ENCODE measurements at regions not wholly inside any gene's neighbourhood (a gene's known extent, or its start where the extent isn't known, plus 50 kb on each side); places are given as distances from the start of the nearest gene placed in this dataset.

- dilution Hi-C loops (cut with MboI; ENCODE audit: extremely low pct_ligation_motif_present, low sequenced_read_pairs) (no loop called here), intact Hi-C loops (cut with micrococcal nuclease) (no loop called here)
- no peaks in the 10 kb centered on the region for H3K36me3 ChIP-seq (ENCODE audit: control insufficient read depth in 2 of 2, extremely low read depth in 1 of 2, insufficient read depth in 2 of 2, low read length in 2 of 2)
- POLR2A ChIA-PET: no interaction called here
- no peaks in the 10 kb centered on the region for H3K27me3 ChIP-seq (ENCODE audit: control insufficient read depth in 2 of 2, insufficient read depth in 2 of 2, low read length in 2 of 2)
- CTCF ChIA-PET: no interaction called here
- H3K27ac ChIP-seq (ENCODE audit: insufficient read depth, low read depth, low read length): no peak overlapping the region
- no peak for TF ChIP-seq POLR2AphosphoS5 (IDR thresholded peaks at IDR 0.05; ENCODE audit: insufficient read depth, low read depth, low read length)
- no peak for TF ChIP-seq EZH2 (IDR thresholded peaks at IDR 0.05; ENCODE audit: borderline replicate concordance, low read depth, low read length, severe bottlenecking)
- TF ChIP-seq FOS (IDR thresholded peaks at IDR 0.05; ENCODE audit: borderline replicate concordance, insufficient read depth, low read length): no peak
- TF ChIP-seq CTCF (IDR thresholded peaks at IDR 0.05; ENCODE audit: extremely low read depth in 1 of 2, insufficient read depth in 1 of 2, low read depth in 1 of 2, low read length in 2 of 2): no peak
- TF ChIP-seq MAX (IDR thresholded peaks at IDR 0.05; ENCODE audit: insufficient read depth, insufficient read length): no peak
- no peak for TF ChIP-seq MYC (IDR thresholded peaks at IDR 0.05; ENCODE audit: low read depth, low read length)
- no peak for TF ChIP-seq POLR2A (IDR thresholded peaks at IDR 0.05; ENCODE audit: low read depth, low read length)
- no peak for TF ChIP-seq JUN (IDR thresholded peaks at IDR 0.05; ENCODE audit: borderline replicate concordance, insufficient read depth, insufficient read length, low read depth)
- no peak for TF ChIP-seq GATA2 (IDR thresholded peaks at IDR 0.05; ENCODE audit: insufficient read depth, insufficient read length, low read depth, low read length)
- H3K4me3 ChIP-seq (replicated peaks in 1 of 3; ENCODE audit: insufficient read depth in 1 of 3, low read depth in 1 of 3, low read length in 3 of 3): no peak overlapping the region
- H3K79me2 ChIP-seq (ENCODE audit: control insufficient read depth, insufficient read depth, low read length): no peaks in the 10 kb centered on the region
- no peaks in the 10 kb centered on the region for H4K20me1 ChIP-seq (replicated peaks; ENCODE audit: control insufficient read depth, extremely low read depth, insufficient read depth, low read length)
- no TSS peak for BruUV-seq (replicated peaks)
- H3K4me2 ChIP-seq (ENCODE audit: insufficient read depth, low read length): no peak overlapping the region
- no peaks in the 10 kb centered on the region for H3K4me1 ChIP-seq (ENCODE audit: control insufficient read depth, extremely low read depth, insufficient read depth, low read length)
- H2AFZ ChIP-seq (ENCODE audit: low read depth, low read length): no peak overlapping the region
- H3K9me1 ChIP-seq (replicated peaks; ENCODE audit: control insufficient read depth, extremely low read depth, insufficient read depth, low read length): no peaks in the 10 kb centered on the region
- no peak for DNase-seq (ENCODE audit: low read depth, low spot score)
- no peaks in the 10 kb centered on the region for H3K9me3 ChIP-seq (replicated peaks; ENCODE audit: control insufficient read depth, insufficient read depth, low read length)
- FAIRE-seq: no peak
- H3K9ac ChIP-seq (replicated peaks; ENCODE audit: extremely low read depth, insufficient read depth, low read length): no peak overlapping the region
Measured at GRCh38 chr2:66730441-66730840, 295.5 kb downstream of the MEIS1 start.

Measured in endothelial cell of umbilical vein (primary cell).